Heart left ventricle (tissue), 16 donors: ENCODE measurements at regions not wholly inside any gene's neighbourhood (a gene's known extent, or its start where the extent isn't known, plus 50 kb on each side); places are given as distances from the start of the nearest gene placed in this dataset.

Experiments
- ATAC-seq, 4 donors: fragments of 200-7000 bp; cut with Tn5 transposase; one replicate each; pipeline ENCODE4 v1.9.1; 2020 to 2022; ENCODE audit warnings: moderate library complexity in 4 of 4, mild to moderate bottlenecking in 3 of 4, moderate number of reproducible peaks in 1 of 4
- DNase-seq, 5 donors: peaks; one replicate each; pipeline ENCODE4 v3.0.0-alpha.2; 2020
- H3K27ac ChIP-seq, 12 donors: fragments of 200-600 bp; sonication (generic) in 4 of 12; one replicate each; pipeline versions ENCODE4 v1.5.0 to v1.8.0; 2016 to 2022; ENCODE audit warnings: mild to moderate bottlenecking in 2 of 12
- H3K27me3 ChIP-seq, 9 donors: fragments of 200-600 bp; sonication (generic) in 2 of 9; one replicate each; pipeline versions ENCODE4 v1.5.1 to v1.8.0; 2016 to 2022; ENCODE audit warnings: mild to moderate bottlenecking in 3 of 9
- H3K36me3 ChIP-seq, 9 donors: fragments of 200-600 bp; sonication (generic) in 2 of 9; one replicate each; pipeline versions ENCODE4 v1.5.0 to v1.8.0; 2018 to 2022; ENCODE audit warnings: mild to moderate bottlenecking in 2 of 9
- H3K4me1 ChIP-seq, 12 donors: fragments of 200-600 bp; sonication (generic) in 4 of 12; one replicate each; pipeline versions ENCODE4 v1.5.0 to v1.8.0; 2016 to 2022; ENCODE audit warnings: mild to moderate bottlenecking in 3 of 12
- H3K4me3 ChIP-seq, 12 donors: fragments of 200-600 bp; sonication (generic) in 4 of 12; one replicate each; pipeline versions ENCODE4 v1.5.0 to v1.8.0; 2017 to 2022; ENCODE audit warnings: mild to moderate bottlenecking in 9 of 12, moderate library complexity in 4 of 12
- H3K9me3 ChIP-seq, 12 donors: fragments of 200-600 bp; sonication (generic) in 4 of 12; one replicate each; pipeline versions ENCODE4 v1.5.0 to v1.8.0; 2016 to 2022; ENCODE audit warnings: mild to moderate bottlenecking in 1 of 12
- CTCF ChIP-seq, 12 donors: fragments of 200-600 bp; sonication (generic) in 4 of 12; IDR thresholded peaks; one replicate each; pipeline versions ENCODE4 v1.5.0 to v1.8.0; 2018 to 2022; ENCODE audit warnings: antibody characterized with exemption in 12 of 12, mild to moderate bottlenecking in 5 of 12
- POLR2A ChIP-seq, 2 donors: fragments of 450-650 bp; IDR thresholded peaks; one replicate each; pipeline ENCODE4 v1.6.1; 2017; ENCODE audit warnings: antibody characterized with exemption in 2 of 2, mild to moderate bottlenecking in 2 of 2, moderate library complexity in 2 of 2
- WGBS, 4 donors: extraction: QIAGEN DNeasy Blood & Tissue Kit in 2 of 4; methylation state at CpG; one replicate each; pipeline versions ENCODE4 v1.1.5 to v1.1.7; 2013 to 2018; 5-methylcytosine and 5-hydroxymethylcytosine counted together
- intact Hi-C, 10 donors: fragments of 100-400 bp; cut with DNase I; formaldehyde crosslinking; loops; one replicate each; pipeline versions ENCODE4 v1.11.1 to v1.14.2; 2022
- donor health status: ischemic (EF 13 %, LVEDD 7.1; RV severe dilation, severe dysfunction).
- donor health status: healthy with polysubstance abuse.
- donor health status: DM: no; HTN: yes; CAD: no.
- donor health status: DM: no; HTN: no; CAD: no.
- donor health status: ischemic (EF 25% LVEDD 6.9; RV normal size, moderate dysfunction).
- donor health status: ischemic (EF 25% LVEDD 5.7; RV mildly dilated, moderate dysfunction).
- donor health status: healthy.
- donor health status: DM: yes; HTN: yes; CAD: no.
- donor health status: ischemic (EF 35%, LVEDD 5.7; RV mildly dilated, moderate dysfunction).
- donor health status: nonischemic (EF 11% LVEDD 7.7; RV severe dilation, severe dysfunction).
- donor health status: DM: yes; HTN: yes; CAD: no.
- donor health status: PGD.
- donor health status: ischemic (EF 29% LVEDD 5.4; RV normal size, mild dysfunction).
- donor health status: nonischemic (EF 23%, LVEDD 6.1; RV moderate dilation, normal function).

- DNase-seq: no peak
- H3K4me3 ChIP-seq: no peak overlapping the region
- 74 to 90% (median 86%) methylated on average over 1 of the region's 1 CpG for WGBS, 4 donors
- no peak for ATAC-seq
- intact Hi-C loops: no loop called here
- H3K27ac ChIP-seq: no peak overlapping the region
- H3K27me3 ChIP-seq: no peaks in the 10 kb centered on the region
- no peaks in the 10 kb centered on the region for H3K36me3 ChIP-seq
- TF ChIP-seq CTCF (IDR thresholded peaks at IDR 0.05): no peak
- no peak for TF ChIP-seq POLR2A (IDR thresholded peaks at IDR 0.05)
- no peaks in the 10 kb centered on the region for H3K9me3 ChIP-seq
- no peaks in the 10 kb centered on the region for H3K4me1 ChIP-seq
Observed at GRCh38 chr2:153134725-153135124, 343.8 kb downstream of the RPRM start.

DNA sequence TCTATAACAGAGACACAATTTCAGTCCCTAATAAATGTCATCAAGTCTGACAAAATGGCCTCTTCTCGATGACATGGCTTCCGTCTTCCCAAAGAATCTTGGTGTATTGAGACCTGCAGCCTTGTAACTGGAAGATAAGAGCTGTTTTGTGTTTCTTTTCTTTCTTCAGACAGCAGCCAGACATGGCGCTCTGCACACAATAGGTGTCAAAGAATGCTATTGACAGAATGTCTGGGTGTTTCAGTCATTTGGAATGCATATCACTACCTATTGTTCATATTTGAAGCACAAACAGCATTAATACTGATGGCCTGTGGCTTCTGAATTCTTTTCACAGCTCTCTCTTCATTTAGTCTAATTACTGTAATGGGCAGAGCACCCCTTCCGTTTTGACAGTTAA lies 344.8 kb downstream of the RPRM start:
- ATAC-seq (no peak), DNase-seq (no peak)
- no peak overlapping the region for H3K4me3 ChIP-seq
- no peaks in the 10 kb centered on the region for H3K27me3 ChIP-seq
- no peak overlapping the region for H3K27ac ChIP-seq
- no peaks in the 10 kb centered on the region for H3K36me3 ChIP-seq
- no peaks in the 10 kb centered on the region for H3K9me3 ChIP-seq
- no peak for TF ChIP-seq POLR2A (IDR thresholded peaks at IDR 0.05)
- no peak for TF ChIP-seq CTCF (IDR thresholded peaks at IDR 0.05)
- intact Hi-C loops: no loop called here
- 55 to 86% (median 71%) methylated on average over 4 of the region's 4 CpGs for WGBS, 4 donors
- H3K4me1 ChIP-seq: no peaks in the 10 kb centered on the region

DNA sequence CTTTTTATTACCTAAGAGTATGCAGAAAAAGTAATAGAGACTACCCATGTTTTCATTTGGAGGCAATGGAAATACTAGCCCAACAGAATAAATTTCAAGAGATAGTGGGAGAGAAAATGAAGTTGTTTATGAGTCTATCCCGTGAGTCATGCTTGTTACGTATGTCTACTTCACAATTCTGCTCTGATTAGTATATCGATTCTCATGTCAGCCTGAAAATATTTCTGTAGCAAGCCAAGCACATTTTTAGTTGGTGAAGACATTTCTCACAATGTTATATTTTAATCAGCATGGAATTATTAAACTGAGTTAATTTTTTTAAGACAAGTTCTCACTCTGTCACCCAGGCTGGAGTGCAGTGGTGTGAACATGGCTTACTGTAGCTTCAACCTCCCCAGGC lies 346.1 kb downstream of the RPRM start:
- TF ChIP-seq CTCF (IDR thresholded peaks at IDR 0.05) (no peak), POLR2A (IDR thresholded peaks at IDR 0.05) (no peak)
- intact Hi-C loops: no loop called here
- no peak for DNase-seq
- H3K4me3 ChIP-seq: no peak overlapping the region
- no peaks in the 10 kb centered on the region for H3K9me3 ChIP-seq
- 73 to 83% (median 77%) methylated on average over 3 of the region's 3 CpGs for WGBS, 4 donors
- H3K36me3 ChIP-seq: no peaks in the 10 kb centered on the region
- no peaks in the 10 kb centered on the region for H3K27me3 ChIP-seq
- no peak overlapping the region for H3K27ac ChIP-seq
- H3K4me1 ChIP-seq: no peaks in the 10 kb centered on the region
- ATAC-seq: no peak

DNA sequence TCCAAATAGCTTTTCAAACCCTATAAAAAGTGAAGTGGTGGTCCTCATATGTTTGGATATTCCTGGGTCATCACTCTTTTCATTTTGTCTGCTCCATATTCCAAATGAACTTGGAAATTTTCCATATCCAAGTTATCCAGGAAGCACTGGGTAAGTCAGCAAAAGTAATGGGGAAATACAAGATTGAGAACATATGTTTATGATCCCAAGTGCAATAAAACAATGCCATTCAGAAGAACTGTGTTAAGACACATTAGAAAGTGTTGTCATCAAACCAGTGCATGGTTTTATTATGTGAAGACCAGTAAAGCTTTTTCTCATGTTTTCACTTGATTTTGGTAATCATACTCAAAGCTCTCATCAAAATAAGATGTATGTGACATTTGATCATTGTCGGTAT lies 363.4 kb downstream of the RPRM start:
- intact Hi-C loops: no loop called here
- ATAC-seq (no peak), DNase-seq (no peak)
- Histone ChIP-seq H3K36me3 (no peaks in the 10 kb centered on the region), H3K27me3 (no peaks in the 10 kb centered on the region), H3K4me1 (no peaks in the 10 kb centered on the region), H3K4me3 (no peak overlapping the region), H3K27ac (no peak overlapping the region), H3K9me3 (no peaks in the 10 kb centered on the region)
- 90 to 98% (median 95%) methylated on average over 1 of the region's 1 CpG for WGBS, 4 donors
- TF ChIP-seq CTCF (IDR thresholded peaks at IDR 0.05): no peak
- no peak for TF ChIP-seq POLR2A (IDR thresholded peaks at IDR 0.05)
